ENCODE measurements at regions not wholly inside any gene's neighbourhood (a gene's known extent, or its start where the extent isn't known, plus 50 kb on each side); places are given as distances from the start of the nearest gene placed in this dataset.
"Not testable (repeated sequence)": the region's sequence is repeated elsewhere in the genome, so short reads cannot be mapped to it uniquely, and the experiment has no call there.

DNA sequence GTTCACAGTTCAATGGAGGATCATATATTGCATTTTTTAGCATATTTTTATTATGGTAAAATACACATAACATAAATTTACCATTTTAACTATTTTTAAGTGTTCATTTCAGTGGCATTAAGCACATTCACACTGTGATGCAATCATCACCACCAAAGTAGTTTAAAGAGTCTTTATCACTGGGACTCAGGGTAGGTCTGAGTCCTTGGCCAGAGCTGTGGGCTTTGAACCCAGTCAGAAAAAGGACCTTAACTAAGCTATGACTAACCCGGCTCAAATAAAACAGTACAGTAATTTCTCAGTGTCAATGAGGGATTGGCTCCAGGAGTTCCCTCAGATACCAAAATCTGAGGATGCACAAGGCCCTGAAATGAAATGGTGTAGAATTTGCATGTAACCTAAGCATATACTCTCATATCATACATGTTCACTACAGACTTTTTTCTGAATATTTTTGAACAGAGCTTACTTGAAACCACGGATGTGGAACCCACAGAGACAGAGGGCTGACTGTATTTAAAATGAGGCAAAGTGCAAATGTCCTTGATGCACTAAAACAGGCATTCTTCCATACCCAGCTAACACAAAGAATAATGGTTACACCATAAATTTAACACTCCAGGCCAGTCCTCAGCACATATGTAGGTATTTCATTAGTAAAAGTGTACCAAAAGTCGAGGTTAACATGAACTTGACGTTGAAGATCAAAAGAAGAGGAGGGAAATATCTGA is 246.2 kb downstream of the LNPK start:
- DNase-seq (ENCODE audit: low spot score): no peak

DNA sequence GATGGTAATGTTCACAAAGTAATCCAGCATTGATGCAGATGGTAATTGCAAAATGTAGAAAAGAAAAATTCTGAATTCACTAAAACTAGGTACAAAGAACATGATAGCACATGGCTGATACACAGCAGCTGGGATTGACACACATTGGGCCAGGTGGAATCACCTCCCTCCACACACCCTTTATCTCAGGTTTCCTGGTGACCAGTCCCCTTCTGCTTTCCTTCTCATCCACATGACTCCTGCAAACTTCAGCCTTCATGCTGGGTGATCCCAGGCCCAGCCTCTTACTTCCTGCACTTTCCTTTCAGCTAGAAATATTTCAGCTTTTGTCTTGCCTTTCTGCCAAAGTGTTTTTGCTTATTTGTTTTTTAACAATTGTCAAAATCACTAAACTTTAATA is 246.9 kb downstream of the LNPK start:
- no peak for DNase-seq (ENCODE audit: low spot score)

DNA sequence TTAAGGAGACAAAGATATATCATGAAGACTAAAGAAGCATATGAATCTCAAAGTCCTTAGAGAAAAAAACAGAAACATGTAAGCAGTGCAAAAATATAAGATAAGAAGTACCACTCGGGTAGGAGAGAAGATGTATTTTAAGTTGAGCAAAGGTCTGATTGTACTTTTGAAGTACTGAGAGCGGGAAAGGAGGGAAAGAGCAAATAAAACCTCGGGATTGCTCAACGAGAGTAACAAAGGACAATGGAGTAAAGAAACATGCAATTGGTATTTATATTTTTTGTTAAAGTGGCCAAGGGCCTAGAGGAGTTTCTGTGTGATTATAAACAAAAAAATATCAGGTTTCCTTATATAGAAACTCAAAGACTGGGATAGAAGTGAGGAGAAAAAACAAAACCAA is 251.9 kb downstream of the LNPK start:
- no peak for DNase-seq (ENCODE audit: low spot score)

DNA sequence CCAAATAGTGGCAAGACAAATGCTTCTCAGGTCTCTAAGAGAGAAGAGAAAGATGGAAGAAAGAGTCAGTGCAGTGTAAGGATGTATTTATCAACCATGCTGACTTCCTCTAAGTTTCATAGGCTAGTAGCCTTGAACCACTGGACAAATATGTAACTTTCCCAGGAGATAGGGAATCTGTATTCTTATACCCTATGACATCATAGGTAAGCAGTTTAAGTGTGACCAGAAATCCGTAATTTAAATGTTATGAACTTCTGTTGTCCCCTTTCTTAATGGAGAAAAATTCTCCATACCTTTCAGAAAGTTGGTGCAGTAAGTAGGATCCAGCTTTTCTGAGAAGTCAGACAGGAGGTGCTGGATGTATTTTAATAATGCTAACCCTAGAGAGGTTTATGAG is 256.2 kb downstream of the LNPK start:
- DNase-seq (ENCODE audit: low spot score): no peak

DNA sequence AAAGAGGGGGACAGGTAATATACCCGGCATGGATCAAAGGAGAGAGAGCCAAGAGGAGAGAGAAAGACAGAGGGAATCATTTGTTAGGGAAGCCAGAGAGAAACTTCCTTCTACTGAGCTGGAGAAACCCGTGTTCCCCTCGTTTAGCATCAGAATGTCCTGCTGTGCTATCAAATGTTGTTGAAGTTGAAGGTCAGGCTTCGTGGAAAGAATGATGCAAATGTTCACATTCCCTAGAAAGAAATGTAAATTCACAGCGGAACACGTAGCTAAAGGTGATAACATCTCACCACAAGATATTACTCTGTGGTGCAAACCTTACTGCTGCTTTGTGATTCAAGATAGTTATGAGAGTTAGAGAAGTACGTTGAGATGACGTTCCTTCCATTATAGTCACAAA is 258.1 kb downstream of the LNPK start:
- no peak for DNase-seq (ENCODE audit: low spot score)

DNA sequence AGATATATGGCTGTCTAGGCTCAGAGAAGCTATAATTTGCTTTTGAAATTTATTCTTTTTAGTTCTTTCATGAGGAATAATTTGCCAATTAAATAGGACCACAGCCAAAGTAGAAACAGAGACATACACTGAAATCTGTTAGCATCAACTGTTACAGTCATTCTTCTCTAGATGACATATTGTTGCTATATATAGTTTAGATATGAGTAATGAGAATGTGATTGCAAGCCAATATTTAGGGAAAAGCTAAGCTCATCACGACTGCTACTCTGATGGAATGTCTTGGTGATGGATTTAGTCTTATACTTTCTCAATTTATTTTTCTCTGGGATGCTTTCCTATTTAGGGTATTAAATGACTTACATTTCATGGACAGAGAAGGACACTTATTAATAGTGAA is 259.1 kb downstream of the LNPK start:
- DNase-seq (ENCODE audit: low spot score): no peak

DNA sequence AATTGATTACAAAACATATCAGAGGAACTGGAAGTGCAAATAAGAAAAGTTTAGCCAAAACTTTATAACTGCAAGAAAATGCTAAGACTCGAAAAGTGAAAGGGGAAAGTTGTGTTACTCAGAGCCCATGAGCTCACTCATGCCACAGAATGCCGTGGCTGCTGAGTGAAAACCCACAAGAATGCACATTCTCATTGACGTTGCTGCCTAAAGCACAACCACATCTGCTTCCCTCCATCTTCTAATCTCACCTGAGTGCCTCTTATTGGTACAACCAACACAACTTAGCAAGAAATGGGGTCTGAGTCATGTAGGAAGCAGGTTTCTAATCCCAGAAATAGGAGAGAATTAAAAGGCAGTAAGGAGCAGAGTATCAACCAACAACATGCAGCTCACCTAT is 259.7 kb downstream of the LNPK start:
- no peak for DNase-seq (ENCODE audit: low spot score)

DNA sequence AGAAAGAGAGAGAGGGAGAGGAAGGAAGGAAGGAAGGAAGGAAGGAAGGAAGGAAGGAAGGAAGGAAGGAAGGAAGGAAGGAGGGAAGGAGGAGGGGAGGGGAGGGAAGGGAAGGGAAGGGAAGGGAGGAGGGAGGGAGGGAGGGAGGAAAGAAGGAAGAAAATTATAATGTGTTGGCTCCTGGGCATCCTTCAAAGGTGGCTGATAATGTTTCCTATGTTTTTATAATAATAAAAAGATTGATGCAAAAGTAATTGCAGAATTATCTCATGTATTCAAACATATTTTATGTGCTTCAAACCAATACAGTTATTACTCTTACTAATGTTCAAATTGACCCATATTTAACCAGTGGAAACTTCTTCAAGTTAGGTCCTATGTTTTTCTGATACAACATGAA is 260.9 kb downstream of the LNPK start:
- DNase-seq (ENCODE audit: low spot score): no peak

DNA sequence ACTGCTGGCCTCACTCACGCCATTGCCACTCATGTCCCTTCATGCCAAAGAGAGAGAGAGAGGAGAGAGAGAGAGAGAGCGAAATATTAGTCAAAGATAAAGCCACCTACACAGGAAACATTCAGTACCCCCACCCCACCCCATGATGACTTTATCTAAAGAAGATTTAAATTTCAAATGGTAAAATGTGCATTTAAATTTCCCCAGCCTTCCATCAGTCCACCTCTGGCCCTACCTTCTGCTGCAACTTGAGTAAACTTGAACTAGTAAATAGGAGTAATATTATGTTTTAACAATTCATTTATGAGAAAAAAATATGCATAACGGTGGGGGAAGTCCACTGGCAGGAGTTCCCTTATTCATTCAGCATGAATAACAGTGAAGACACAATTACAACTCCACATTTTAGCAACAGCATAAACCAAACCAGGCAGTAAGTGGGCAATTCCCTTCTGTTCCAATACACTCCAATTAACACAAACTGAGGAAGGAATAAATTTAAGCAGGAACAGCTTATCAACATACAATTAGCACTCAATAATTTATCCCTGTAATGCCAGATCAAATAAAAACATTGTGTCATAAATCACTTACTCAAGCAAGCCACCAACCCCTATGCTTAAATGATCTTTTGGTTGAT is 264.2 kb downstream of the LNPK start:
- DNase-seq (ENCODE audit: low spot score): no peak

DNA sequence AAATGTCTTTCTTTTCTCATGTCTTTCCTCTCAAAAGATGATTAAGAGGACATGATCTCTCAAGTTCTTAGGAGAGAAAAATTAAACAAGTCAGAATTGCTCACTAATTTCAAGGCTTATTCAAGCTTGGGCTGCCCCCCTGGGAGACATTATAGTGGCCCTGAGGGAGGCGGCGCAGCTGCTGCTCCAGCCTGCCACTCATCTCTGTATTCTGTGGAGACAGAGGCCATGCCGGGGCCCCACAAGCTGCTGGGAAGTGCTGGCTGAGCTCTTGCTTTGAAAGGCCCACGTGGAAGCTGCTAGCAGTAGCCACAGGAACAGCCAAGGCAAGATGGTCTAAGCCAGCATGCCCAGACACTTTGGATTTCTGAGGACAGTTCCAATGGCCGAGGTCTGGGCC is 267.4 kb downstream of the LNPK start:
- no peak for DNase-seq (ENCODE audit: low spot score)

DNA sequence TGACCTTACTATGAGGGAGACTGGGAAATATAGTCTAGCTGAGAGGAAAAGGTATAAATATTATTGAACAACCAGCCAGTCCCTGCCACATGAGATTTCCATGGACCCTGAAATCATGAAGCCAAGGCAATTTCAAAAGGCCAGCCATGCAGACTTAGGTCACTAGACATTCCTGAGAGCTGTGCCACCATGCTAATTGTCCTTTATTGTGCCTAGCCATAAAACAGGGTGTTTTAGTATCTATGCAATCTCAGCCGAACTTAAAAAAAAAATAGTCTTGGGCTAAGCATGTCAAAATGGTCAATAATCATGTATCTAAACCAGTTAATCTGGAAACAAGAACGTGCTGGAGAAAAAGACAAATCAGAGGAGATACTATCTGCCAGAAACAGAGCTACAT is 269.5 kb downstream of the LNPK start:
- DNase-seq (ENCODE audit: low spot score): no peak

DNA sequence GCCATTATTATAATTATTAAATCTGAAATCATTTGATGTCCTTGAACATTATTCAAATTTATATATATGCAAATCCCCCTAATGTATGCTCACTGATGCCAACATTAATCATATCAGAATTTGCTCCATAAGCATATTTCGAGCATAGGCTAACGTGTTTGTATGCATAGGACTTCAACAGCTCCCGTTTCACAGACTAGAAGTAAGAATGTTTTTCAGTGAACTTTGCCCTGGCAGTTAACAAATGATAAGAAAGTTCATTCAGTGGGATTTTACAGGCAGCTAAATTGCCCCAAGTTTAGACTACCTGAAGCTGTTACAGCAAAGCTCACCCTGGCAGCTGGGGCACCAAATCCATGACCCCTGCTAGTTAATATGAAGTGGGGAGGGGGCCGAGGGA is 272.0 kb downstream of the LNPK start:
- DNase-seq (ENCODE audit: low spot score): no peak

DNA sequence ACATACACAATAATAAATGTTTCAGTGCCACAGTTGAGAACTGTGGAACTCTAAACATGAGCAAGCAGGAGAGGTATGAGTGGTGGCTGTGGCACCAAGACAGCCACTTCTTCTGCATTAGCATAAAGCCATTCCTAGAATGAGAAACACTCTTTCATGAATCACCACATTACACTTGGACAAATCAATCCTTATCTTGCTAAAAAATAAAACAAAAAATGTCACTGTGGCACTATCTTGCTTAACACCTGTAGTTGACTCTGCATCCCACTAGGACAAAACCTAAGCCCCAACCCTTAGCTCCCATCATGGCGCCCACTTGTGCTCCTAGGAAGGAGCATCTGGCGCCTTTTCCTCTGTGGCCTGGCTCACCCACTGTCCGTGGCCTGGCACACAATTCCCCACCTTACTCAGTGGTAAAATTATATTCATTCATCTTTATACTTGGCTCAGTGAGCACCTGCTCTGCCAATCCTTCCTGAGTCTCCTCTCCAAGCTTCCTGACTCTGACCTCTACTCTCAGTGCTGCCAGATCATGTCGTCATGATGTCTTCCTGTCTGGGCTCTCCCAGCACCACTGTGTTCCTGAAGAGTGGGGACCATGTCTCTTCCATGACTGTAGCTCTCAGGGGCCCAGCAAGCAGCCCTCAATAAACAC is 272.9 kb downstream of the LNPK start:
- no peak for DNase-seq (ENCODE audit: low spot score)

DNA sequence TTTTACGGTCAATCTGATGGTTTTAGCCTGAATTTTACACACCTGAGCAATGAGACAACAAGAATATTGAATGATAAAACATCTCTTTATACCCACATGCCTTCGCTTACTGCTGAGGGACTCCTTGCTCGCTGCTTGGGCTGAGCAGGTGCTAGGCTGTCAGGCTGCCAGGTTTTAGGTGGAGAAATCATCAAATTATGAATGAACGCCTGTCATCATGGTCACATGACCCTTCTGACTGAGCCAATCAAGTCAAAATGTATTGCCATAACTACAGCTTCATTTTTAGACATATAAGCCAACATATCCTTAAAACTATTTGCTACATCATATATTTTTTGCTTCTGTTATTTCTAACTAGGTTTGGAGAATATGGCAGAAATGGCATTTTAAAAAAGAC is 274.0 kb downstream of the LNPK start:
- DNase-seq (ENCODE audit: low spot score): no peak

DNA sequence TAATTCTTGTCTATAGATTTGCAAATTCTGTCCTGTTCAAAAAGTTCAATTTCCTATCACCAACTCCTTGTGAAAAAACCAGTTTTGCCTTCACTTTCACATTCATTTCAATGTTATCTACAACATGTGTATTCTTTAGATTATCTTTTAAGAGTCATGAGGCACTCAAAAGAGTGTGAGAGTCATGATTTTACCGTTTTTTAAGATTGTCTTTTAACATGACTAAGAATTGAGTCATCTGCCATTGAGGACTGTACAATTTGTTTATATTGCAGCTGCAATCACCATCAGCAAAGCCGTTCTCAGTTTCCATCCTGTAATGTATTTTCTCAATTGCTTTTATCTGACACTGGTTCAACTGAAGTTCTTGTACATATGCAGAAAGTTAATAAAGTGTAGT is 275.8 kb downstream of the LNPK start:
- DNase-seq (ENCODE audit: low spot score): no peak

DNA sequence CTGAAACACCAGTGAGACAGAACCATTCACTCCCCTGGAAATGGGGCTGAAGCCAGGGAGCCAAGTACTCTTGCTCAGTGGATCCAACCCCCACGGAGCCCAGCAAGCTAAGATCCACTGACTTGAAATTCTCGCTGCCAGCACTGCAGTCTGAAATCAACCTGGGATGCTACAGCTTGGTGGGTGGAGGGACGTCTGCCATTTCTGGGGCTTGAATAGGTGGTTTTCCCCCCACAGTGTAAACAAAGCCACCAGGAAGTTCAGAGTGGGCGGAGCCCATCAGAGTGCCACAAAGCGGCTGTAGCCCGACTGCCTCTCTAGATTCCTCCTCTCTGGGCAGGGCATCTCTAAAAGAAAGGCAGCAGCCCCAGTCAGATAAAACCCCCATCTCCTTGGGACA is 292.8 kb downstream of the LNPK start:
- DNase-seq (ENCODE audit: low spot score): no peak

DNA sequence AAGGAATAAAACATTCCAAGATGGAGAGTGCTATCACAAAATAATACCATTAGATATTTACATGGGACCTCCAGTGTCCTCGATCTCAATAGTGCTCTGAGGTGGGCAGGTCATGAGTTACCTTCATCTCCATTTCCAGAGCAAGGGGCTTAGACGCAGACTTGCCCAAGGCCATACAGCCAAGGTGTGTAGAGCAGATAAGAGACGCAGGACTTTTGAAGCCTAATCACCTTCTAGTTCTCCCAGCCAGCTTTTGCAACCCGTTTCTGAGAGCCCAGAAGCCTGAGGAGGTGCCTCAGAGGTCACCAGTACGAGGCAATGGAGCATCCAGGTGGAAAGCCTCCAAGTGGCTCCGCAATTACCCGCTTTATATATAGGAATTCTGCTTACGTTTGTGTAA is 294.7 kb downstream of the LNPK start:
- no peak for DNase-seq (ENCODE audit: low spot score)

DNA sequence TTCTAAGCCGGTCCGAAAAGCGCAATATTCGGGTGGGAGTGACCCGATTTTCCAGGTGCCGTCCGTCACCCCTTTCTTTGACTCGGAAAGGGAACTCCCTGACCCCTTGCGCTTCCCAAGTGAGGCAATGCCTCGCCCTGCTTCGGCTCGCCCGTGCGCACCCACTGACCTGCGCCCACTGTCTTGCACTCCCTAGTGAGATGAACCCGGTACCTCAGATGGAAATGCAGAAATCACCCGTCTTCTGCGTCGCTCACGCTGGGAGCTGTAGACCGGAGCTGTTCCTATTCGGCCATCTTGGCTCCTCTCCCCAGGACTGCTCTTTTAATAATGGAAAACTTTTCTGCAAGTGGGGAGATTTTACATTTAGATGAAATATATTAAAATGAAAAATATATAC is 297.5 kb downstream of the LNPK start:
- DNase-seq (ENCODE audit: low spot score): not testable (repeated sequence)

DNA sequence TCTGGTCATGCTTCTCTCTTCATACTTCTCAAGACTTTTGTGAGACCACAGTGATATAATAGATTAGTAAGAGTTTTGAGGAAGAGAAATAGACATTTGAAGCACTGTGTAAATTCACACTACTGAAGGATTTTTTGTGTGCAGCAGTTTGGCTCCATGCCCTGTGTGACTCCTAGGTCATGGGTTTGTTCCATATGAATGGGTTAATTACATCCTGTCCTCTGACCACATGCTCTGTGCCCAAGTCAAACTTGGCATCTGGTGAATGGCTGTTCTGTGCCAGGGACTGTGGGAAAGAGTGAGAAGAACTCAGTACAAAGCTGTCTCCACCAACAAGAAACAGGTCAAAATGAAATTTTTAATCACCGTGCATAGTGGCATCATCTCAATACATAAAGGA is 304.0 kb downstream of the LNPK start:
- DNase-seq (ENCODE audit: low spot score): no peak

DNA sequence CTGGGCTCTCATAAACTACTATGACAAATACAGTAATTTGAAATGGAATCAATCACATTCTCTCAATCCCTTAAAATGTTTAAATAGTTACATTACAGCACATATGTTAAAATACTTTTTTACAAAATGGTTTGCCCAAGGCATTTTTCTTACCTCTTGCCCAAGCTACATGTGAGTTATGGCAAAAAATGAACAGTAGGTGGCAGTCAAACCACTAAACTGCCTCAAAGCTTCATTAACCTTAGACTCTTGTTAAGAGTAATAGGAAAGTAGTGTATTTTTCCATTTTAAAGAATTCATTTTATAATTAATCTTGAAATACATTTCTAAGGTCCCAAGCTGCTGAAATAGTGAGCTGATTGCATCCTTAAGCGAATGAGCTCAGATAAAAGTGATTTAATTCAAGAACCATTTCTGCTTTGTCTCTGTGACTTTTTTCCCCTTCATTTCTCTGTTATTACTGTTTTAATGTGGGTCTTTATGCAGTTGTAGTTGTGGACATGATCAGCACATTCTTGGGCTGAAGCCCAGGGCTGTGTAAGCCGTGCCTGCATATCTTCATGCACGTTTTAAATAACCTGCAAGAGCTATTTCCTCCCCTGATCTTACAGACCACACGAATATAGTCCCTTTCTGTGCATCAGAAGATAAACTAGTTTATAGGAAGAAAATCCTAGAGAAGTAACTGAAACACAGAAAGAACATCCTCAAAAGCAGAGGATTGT is 311.8 kb downstream of the LNPK start:
- DNase-seq (ENCODE audit: low spot score): peak; percentile 43

DNA sequence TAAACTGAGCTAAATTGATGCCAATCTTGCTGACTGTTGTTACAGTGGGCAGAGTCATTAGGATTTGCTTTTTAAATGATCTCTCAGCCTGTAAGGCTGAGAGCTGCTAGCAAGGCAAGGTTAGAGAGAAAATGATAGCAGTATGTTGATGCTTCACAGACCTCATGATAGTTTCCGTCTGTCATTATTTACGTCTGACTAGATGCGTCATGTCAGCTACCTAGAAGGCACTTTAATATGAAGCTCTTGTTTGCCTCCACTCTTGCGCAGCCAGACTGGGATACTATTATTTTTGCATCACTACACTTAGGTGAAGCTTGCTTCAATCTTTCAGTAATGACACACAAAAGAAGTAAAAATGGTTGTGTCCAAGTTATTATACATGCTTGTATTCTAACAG is 313.8 kb downstream of the LNPK start:
- DNase-seq (ENCODE audit: low spot score): no peak

DNA sequence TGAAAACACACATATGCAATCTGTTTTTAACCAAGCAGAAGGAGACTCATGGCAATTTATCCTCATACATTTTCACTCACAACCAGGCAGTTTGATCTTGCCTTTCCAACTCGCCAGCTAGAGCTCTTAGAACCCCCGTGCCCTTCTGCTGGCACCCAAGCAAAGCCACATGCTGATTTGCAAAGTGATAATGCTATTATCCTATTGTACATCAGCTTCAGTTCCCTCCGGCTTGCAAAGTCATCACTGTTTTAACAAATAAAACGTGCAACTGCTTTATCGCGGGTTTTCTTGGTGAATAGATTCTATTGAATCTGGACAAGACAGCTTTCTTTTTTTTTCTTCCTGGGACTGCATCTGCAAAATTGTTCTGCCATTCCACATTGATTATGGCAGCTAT is 314.6 kb downstream of the LNPK start:
- DNase-seq (ENCODE audit: low spot score): no peak

DNA sequence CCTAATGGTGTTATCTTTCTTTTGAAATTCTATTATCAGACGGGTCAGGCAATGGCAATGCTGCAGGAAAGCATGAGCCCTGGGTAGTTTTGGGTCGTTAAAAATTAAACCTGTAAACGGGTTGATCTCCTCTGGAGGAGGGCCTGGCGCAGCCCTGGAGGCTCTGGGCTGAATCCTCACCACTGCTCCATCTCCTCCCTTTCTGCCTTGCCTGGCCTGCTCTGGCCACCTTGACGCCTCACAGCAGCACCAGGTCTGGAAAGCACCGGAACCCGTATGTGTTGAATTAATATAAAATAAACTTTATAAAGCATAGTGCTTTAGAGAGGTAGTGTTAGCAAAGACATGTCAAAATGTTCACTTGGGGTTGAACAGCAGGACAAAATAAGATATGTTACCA is 316.1 kb downstream of the LNPK start:
- no peak for DNase-seq (ENCODE audit: low spot score)

Measured in hematopoietic multipotent progenitor cell treated with erythropoietin and hydrocortisone succinate and interleukin-3 and kit ligand, for 15 days (in vitro differentiated cells).